Vagina (tissue), 2 donors: ENCODE measurements at regions not wholly inside any gene's neighbourhood (a gene's known extent, or its start where the extent isn't known, plus 50 kb on each side); places are given as distances from the start of the nearest gene placed in this dataset.
"Not testable (repeated sequence)": the region's sequence is repeated elsewhere in the genome, so short reads cannot be mapped to it uniquely, and the experiment has no call there.

Source experiments
- DNase-seq, 2 donors: peaks; one replicate each; pipeline ENCODE4 v3.0.0-alpha.2; 2017; ENCODE audit errors: extremely low spot score in 2 of 2
- H3K27ac ChIP-seq: fragments of 200-600 bp; sonication (generic); one replicate; pipeline ENCODE4 v1.5.1; 2019
- H3K27me3 ChIP-seq: fragments of 200-600 bp; sonication (generic); one replicate; pipeline ENCODE4 v1.5.1; 2019
- H3K36me3 ChIP-seq, 2 donors: fragments of 200-600 bp; sonication (generic); one replicate each; pipeline ENCODE4 v1.5.1; 2017 to 2019
- H3K4me1 ChIP-seq: fragments of 200-600 bp; sonication (generic); one replicate; pipeline ENCODE4 v1.5.1; 2019
- H3K4me3 ChIP-seq, 2 donors: fragments of 200-600 bp; sonication (generic); 1 replicate in 1 of 2; 2 replicates in 1 of 2; pipeline ENCODE4 v1.5.1; 2016 to 2019
- H3K9me3 ChIP-seq: fragments of 200-600 bp; sonication (generic); one replicate; pipeline ENCODE4 v1.5.1; 2019
- CTCF ChIP-seq, 3 experiments: fragments of 450-650 bp in 2 of 3; fragments of 200-600 bp in 1 of 3; sonication (generic) in 1 of 3; IDR thresholded peaks; one replicate each; pipeline ENCODE4 v1.5.1; 2017 to 2019; ENCODE audit warnings: antibody characterized with exemption in 3 of 3, mild to moderate bottlenecking in 2 of 3, moderate library complexity in 2 of 3
- POLR2A ChIP-seq, 2 donors: fragments of 450-650 bp; IDR thresholded peaks; one replicate each; pipeline ENCODE4 v1.6.1; 2017; ENCODE audit warnings: antibody characterized with exemption in 2 of 2, mild to moderate bottlenecking in 2 of 2, moderate library complexity in 2 of 2
- POLR2AphosphoS5 ChIP-seq, 2 donors: sonication (generic); formaldehyde crosslinking; IDR thresholded peaks; one replicate each; pipeline ENCODE4 v1.9.0; 2017; ENCODE audit warnings: antibody characterized with exemption in 2 of 2, mild to moderate bottlenecking in 2 of 2, low read depth in 1 of 2; ENCODE audit not compliant: insufficient read depth in 1 of 2
- intact Hi-C: fragments of 100-400 bp; cut with DNase I; formaldehyde crosslinking; loops from one replicate; pipeline ENCODE4 v1.15.1; 2023

- Histone ChIP-seq H3K27ac (no peak overlapping the region), H3K9me3 (no peaks in the 10 kb centered on the region), H3K4me3 (no peak overlapping the region), H3K4me1 (no peaks in the 10 kb centered on the region), H3K36me3 (no peaks in the 10 kb centered on the region), H3K27me3 (no peaks in the 10 kb centered on the region)
- DNase-seq: no peak
- intact Hi-C loops: no loop called here
- TF ChIP-seq POLR2AphosphoS5 (IDR thresholded peaks at IDR 0.05; ENCODE audit: insufficient read depth in 1 of 2, low read depth in 1 of 2): no peak
- no peak for TF ChIP-seq CTCF (IDR thresholded peaks at IDR 0.05)
- no peak for TF ChIP-seq POLR2A (IDR thresholded peaks at IDR 0.05)
Measured at GRCh38 chr18:38648179-38648578, 1082.6 kb upstream of the CELF4 start.

GRCh38 chr18:38646296-38646695 is 1080.7 kb upstream of the CELF4 start:
- Histone ChIP-seq H3K4me3 (no peak overlapping the region), H3K9me3 (no peaks in the 10 kb centered on the region), H3K27ac (no peak overlapping the region), H3K36me3 (no peaks in the 10 kb centered on the region), H3K27me3 (no peaks in the 10 kb centered on the region), H3K4me1 (no peaks in the 10 kb centered on the region)
- DNase-seq: no peak
- TF ChIP-seq POLR2A (IDR thresholded peaks at IDR 0.05): no peak
- no peak for TF ChIP-seq POLR2AphosphoS5 (IDR thresholded peaks at IDR 0.05; ENCODE audit: insufficient read depth in 1 of 2, low read depth in 1 of 2)
- no peak for TF ChIP-seq CTCF (IDR thresholded peaks at IDR 0.05)
- intact Hi-C loops: no loop called here

GRCh38 chr18:38644875-38645641 is 1079.5 kb upstream of the CELF4 start:
- TF ChIP-seq CTCF (IDR thresholded peaks at IDR 0.05) (no peak), POLR2AphosphoS5 (IDR thresholded peaks at IDR 0.05; ENCODE audit: insufficient read depth in 1 of 2, low read depth in 1 of 2) (no peak), POLR2A (IDR thresholded peaks at IDR 0.05) (no peak)
- Histone ChIP-seq H3K4me3 (no peak overlapping the region), H3K27me3 (no peaks in the 10 kb centered on the region), H3K36me3 (no peaks in the 10 kb centered on the region), H3K9me3 (no peaks in the 10 kb centered on the region), H3K27ac (no peak overlapping the region), H3K4me1 (no peaks in the 10 kb centered on the region)
- DNase-seq: no peak
- intact Hi-C loops: no loop called here

- intact Hi-C loops: no loop called here
- no peaks in the 10 kb centered on the region for H3K4me1 ChIP-seq
- no peak overlapping the region for H3K4me3 ChIP-seq
- H3K27ac ChIP-seq: no peak overlapping the region
- H3K27me3 ChIP-seq: no peaks in the 10 kb centered on the region
- DNase-seq: no peak
- TF ChIP-seq CTCF (IDR thresholded peaks at IDR 0.05) (no peak), POLR2AphosphoS5 (IDR thresholded peaks at IDR 0.05; ENCODE audit: insufficient read depth in 1 of 2, low read depth in 1 of 2) (no peak), POLR2A (IDR thresholded peaks at IDR 0.05) (no peak)
- H3K9me3 ChIP-seq: no peaks in the 10 kb centered on the region
- H3K36me3 ChIP-seq: no peaks in the 10 kb centered on the region
Measured at GRCh38 chr18:38642711-38643110, 1077.1 kb upstream of the CELF4 start.

- H3K36me3 ChIP-seq, H3K27ac ChIP-seq, H3K4me3 ChIP-seq, intact Hi-C loops, H3K4me1 ChIP-seq, DNase-seq, H3K9me3 ChIP-seq, H3K27me3 ChIP-seq: not testable (repeated sequence)
Measured at GRCh38 chr18:38639700-38640099, 1074.1 kb upstream of the CELF4 start.
